Activated CD4-positive, alpha-beta T cell treated with anti-CD3 and anti-CD28 coated beads, Interleukin-10, Interleukin-2, amounts not matched to agents 100 ng/mL and 50 ng/mL, durations not matched to agents 16 hours and 8 hours (primary cell): ENCODE measurements at regions not wholly inside any gene's neighbourhood (a gene's known extent, or its start where the extent isn't known, plus 50 kb on each side); places are given as distances from the start of the nearest gene placed in this dataset.

Experiments
- DNase-seq: peaks from one replicate; pipeline ENCODE4 v3.0.0-alpha.2; 2020

- no peak for DNase-seq
These were observed 61.3 kb upstream of the METAP2 start for GRCh38 chr12:95412482-95413311.

GRCh38 chr12:95413576-95413975, 60.4 kb upstream of the METAP2 start:
- no peak for DNase-seq

- no peak for DNase-seq
These were observed 58.5 kb upstream of the METAP2 start for GRCh38 chr12:95415451-95415850.

- DNase-seq = no peak
These were observed 57.8 kb upstream of the METAP2 start for GRCh38 chr12:95416111-95416636.

- DNase-seq = no peak
These were observed 56.6 kb upstream of the METAP2 start for GRCh38 chr12:95417372-95417771.

GRCh38 chr12:95418142-95418541, 55.8 kb upstream of the METAP2 start:
- no peak for DNase-seq
